Lower lobe of right lung (tissue), 2 donors: ENCODE measurements at regions not wholly inside any gene's neighbourhood (a gene's known extent, or its start where the extent isn't known, plus 50 kb on each side); places are given as distances from the start of the nearest gene placed in this dataset.

ENCODE experiments used
- ATAC-seq, 2 donors: fragments of 200-7000 bp; cut with Tn5 transposase; one replicate each; pipeline ENCODE4 v1.9.1; 2020 to 2022; ENCODE audit warnings: mild to moderate bottlenecking in 2 of 2, moderate library complexity in 2 of 2
- DNase-seq: peaks from one replicate; pipeline ENCODE4 v3.0.0-alpha.2; 2020
- H3K27ac ChIP-seq: fragments of 200-600 bp; one replicate; pipeline ENCODE4 v1.8.0; 2022
- H3K27me3 ChIP-seq: fragments of 200-600 bp; one replicate; pipeline ENCODE4 v1.8.0; 2022; ENCODE audit warnings: low read depth
- H3K36me3 ChIP-seq: fragments of 200-600 bp; one replicate; pipeline ENCODE4 v1.8.0; 2022; ENCODE audit warnings: mild to moderate bottlenecking
- H3K4me1 ChIP-seq: fragments of 200-600 bp; one replicate; pipeline ENCODE4 v1.8.0; 2022
- H3K4me3 ChIP-seq: fragments of 200-600 bp; one replicate; pipeline ENCODE4 v1.8.0; 2022; ENCODE audit warnings: mild to moderate bottlenecking
- H3K9me3 ChIP-seq: fragments of 200-600 bp; one replicate; pipeline ENCODE4 v1.8.0; 2022
- CTCF ChIP-seq: fragments of 200-600 bp; IDR thresholded peaks from one replicate; pipeline ENCODE4 v1.8.0; 2022; ENCODE audit warnings: antibody characterized with exemption, mild to moderate bottlenecking
- intact Hi-C: fragments of 100-400 bp; cut with DNase I; formaldehyde crosslinking; loops from one replicate; pipeline ENCODE4 v1.11.0; 2022
- donor health status: DM: no; HTN: yes; CAD: no; lungs with severe emphysema.

- no peaks in the 10 kb centered on the region for H3K36me3 ChIP-seq
- DNase-seq (no peak), ATAC-seq (peak; percentile 28 to 48)
- no peak overlapping the region for H3K27ac ChIP-seq
- intact Hi-C loops: no loop called here
- no peak for TF ChIP-seq CTCF
- no peak overlapping the region for H3K4me3 ChIP-seq
- H3K9me3 ChIP-seq: no peaks in the 10 kb centered on the region
- H3K4me1 ChIP-seq: peaks cover 33% of the 10 kb centered on the region
- H3K27me3 ChIP-seq: no peaks in the 10 kb centered on the region
Observed at GRCh38 chr2:12199491-12200211, 453.2 kb downstream of the LPIN1 start.

GRCh38 chr2:12201369-12201768 is 454.9 kb downstream of the LPIN1 start:
- no peaks in the 10 kb centered on the region for H3K36me3 ChIP-seq
- peak; percentile 48 to 56 for ATAC-seq

GRCh38 chr2:12202313-12203075 is 456.1 kb downstream of the LPIN1 start:
- H3K4me1 ChIP-seq: peaks cover 29% of the 10 kb centered on the region
- ATAC-seq (no peak), DNase-seq (no peak)
- no peak overlapping the region for H3K27ac ChIP-seq
- intact Hi-C loops: no loop called here
- no peaks in the 10 kb centered on the region for H3K36me3 ChIP-seq
- no peaks in the 10 kb centered on the region for H3K9me3 ChIP-seq
- no peaks in the 10 kb centered on the region for H3K27me3 ChIP-seq
- no peak for TF ChIP-seq CTCF
- no peak overlapping the region for H3K4me3 ChIP-seq

More at GRCh38 chr2:12201369-12201768, 454.9 kb downstream of the LPIN1 start:
- Histone ChIP-seq H3K9me3 (no peaks in the 10 kb centered on the region), H3K4me3 (no peak overlapping the region), H3K4me1 (peaks cover 31% of the 10 kb centered on the region), H3K27me3 (no peaks in the 10 kb centered on the region), H3K27ac (no peak overlapping the region)
- DNase-seq: no peak
- intact Hi-C loops: no loop called here
- TF ChIP-seq CTCF: no peak

GRCh38 chr2:12203528-12203927 is 457.1 kb downstream of the LPIN1 start:
- Histone ChIP-seq H3K36me3 (no peaks in the 10 kb centered on the region), H3K27ac (no peak overlapping the region), H3K9me3 (no peaks in the 10 kb centered on the region), H3K4me1 (peaks cover 29% of the 10 kb centered on the region), H3K27me3 (no peaks in the 10 kb centered on the region), H3K4me3 (no peak overlapping the region)
- TF ChIP-seq CTCF: no peak
- ATAC-seq: no peak
- intact Hi-C loops: no loop called here
- DNase-seq: no peak

GRCh38 chr2:12205086-12205485 is 458.7 kb downstream of the LPIN1 start:
- H3K4me3 ChIP-seq: no peak overlapping the region
- ATAC-seq (no peak), DNase-seq (no peak)
- intact Hi-C loops: no loop called here
- no peaks in the 10 kb centered on the region for H3K27me3 ChIP-seq
- H3K36me3 ChIP-seq: no peaks in the 10 kb centered on the region
- H3K9me3 ChIP-seq: no peaks in the 10 kb centered on the region
- TF ChIP-seq CTCF: no peak
- H3K4me1 ChIP-seq: peaks cover 19% of the 10 kb centered on the region
- H3K27ac ChIP-seq: no peak overlapping the region
